G401 (cell line): ENCODE measurements at regions not wholly inside any gene's neighbourhood (a gene's known extent, or its start where the extent isn't known, plus 50 kb on each side); places are given as distances from the start of the nearest gene placed in this dataset.
"Not testable (repeated sequence)": the region's sequence is repeated elsewhere in the genome, so short reads cannot be mapped to it uniquely, and the experiment has no call there.

Experiments used
- DNase-seq: peaks from one replicate; pipeline ENCODE4 v3.0.0-alpha.2; 2015; ENCODE audit warnings: low spot score
- in situ Hi-C: cut with HindIII; loops from 2 replicates; pipeline ENCODE4 v1.10.0; 2016; ENCODE audit warnings: low sequenced_read_pairs, mixed read lengths

DNA sequence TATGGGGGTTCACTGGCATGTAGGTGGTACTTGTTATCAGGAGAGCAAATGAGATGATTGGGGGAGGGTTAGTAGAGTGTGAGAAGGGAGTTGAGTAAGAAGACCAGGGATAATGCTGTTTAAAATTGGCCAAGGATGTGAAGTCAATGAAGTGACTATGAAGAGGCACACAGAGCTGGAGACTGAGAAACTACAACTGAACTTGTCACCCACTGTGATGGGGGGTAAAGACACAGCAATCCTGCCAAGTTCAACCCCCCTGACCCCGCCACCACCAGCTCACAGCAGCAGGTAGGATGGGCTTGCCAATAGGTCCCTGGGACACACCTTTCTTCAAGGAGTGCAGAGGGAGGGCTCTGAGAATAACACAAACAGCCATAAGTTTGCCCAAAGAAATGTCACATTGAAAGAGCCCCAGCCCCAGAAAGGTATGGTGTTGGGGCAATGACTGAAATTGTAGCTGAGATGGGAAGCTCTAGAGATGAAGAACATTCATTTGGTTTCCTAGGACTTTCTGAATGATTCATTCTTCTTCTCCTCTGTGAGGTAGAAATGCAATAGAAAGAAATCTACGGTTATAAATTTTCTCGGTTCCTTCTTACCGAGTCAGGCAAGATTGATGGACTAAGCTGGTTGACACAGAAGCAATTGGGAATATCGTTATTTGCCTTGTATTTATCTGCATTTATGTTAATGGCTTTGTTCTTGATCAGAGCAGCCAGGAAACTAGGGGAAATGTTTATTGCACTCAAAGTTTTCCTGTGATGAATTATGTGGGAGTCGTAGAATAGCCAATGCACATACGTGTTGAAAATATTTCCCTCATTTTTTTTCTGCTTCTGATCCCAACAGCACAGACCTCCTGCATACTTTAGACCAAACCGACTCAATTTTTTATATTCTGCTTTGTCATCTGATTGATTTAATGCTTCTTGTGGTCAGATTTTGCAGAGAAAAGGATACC lies 595.2 kb upstream of the CDH11 start:
- in situ Hi-C loops, result no loop called here
- DNase-seq, result no peak

GRCh38 chr16:65713181-65713808 lies 591.4 kb upstream of the CDH11 start:
- no peak for DNase-seq
- in situ Hi-C loops, result no loop called here

DNA sequence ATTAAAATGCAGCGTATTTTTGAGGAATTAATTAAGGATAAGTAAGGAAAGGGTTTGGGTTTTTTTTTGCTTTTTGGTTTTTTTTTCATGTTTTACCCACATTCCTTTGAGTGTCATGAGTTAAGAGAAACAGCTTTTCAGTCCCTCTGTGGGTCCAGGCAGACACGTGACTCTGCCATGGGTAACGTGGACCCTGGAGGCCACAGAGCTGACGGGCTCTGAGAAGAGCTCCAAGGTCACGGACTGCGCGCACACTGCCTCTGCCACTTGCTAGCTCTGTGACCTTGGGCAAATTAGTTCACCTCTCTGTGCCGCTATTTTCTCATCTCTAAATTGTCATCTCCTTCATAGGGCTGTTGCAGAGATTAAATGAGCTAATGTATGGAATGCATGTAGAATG lies 588.2 kb upstream of the CDH11 start:
- no peak for DNase-seq
- in situ Hi-C loops, result no loop called here

DNA sequence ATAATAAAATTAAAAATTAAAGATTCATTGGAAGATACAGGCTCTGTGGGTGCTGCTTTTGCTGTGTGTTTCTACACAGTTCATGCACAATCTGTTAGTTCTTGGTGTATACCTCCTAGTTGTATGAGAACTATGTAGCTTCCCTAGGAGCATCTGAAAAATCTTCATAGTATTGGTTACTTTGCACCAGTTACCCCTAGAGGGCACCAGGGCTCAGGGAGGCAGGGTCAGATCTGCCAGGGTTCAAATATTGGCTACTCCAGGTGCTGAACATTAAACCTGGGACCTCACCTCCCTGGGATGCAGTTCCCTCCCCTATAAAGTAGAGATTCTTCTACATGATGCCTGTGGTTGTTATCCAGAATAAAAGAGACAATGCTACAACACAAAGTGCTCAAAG lies 583.0 kb upstream of the CDH11 start:
- DNase-seq, result no peak
- in situ Hi-C loops, result no loop called here

- DNase-seq, result no peak
- in situ Hi-C loops, result no loop called here
These were observed 581.0 kb upstream of the CDH11 start for GRCh38 chr16:65702707-65703402.

GRCh38 chr16:65700596-65700995 lies 578.7 kb upstream of the CDH11 start:
- DNase-seq, result no peak
- in situ Hi-C loops, result no loop called here

DNA sequence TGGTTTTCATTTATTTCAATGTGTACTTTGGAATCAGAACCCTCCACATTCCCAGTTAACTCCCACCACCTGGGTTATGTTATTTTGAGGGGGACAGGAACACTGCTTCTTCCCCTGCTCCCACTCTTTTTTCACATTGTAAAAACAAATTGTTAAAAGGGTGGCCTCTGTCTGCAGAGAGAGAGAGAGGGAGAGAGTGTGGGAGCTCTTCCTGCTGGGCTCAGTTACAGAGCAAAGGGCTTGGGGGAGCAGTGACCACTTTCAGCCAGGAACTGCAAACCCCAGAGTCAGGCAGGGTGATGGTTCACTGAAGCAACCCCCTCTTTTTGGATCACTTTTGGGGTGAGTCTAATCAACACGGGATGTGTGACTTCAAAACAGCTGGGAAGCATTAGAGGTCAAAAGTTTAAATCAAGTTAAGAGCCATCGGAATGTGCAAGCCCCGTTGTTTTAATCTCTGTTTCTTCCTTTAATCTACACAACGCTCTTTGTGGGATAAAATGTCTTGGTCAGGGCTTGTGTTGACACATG lies 577.0 kb upstream of the CDH11 start:
- in situ Hi-C loops, result no loop called here
- no peak for DNase-seq

DNA sequence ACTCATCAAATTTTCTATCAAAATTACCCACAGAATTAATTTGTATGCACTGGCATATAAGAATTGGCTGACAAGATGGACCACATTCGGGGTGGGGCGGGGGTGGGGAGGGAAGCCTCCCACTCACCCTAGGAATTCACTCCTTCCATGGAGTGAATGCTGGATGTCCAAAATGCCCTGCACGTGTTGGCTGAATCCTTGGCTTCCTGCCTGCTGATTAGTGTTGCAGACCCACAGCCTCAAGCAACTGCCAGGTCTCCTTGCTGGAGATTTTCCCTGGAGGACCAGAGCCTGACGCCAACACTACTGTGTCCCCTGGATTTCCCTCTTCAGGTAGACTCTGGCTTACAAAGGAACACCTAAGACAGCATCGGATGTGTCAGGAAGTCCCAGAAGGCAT lies 575.7 kb upstream of the CDH11 start:
- DNase-seq, result no peak
- in situ Hi-C loops, result no loop called here

GRCh38 chr16:65697065-65697464 lies 575.2 kb upstream of the CDH11 start:
- in situ Hi-C loops, result no loop called here
- DNase-seq, result no peak

DNA sequence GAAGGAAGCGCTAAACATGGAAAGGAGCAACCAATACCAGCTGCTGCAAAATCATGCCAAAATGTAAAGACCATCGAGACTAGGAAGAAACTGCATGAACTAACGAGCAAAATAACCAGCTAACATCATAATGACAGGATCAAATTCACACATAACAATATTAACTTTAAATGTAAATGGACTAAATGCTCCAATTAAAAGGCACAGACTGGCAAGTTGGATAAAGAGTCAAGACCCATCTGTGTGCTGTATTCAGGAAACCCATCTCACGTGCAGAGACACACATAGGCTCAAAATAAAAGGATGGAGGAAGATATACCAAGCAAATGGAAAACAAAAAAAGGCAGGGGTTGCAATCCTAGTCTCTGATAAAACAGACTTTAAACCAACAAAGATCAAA lies 570.0 kb upstream of the CDH11 start:
- DNase-seq, in situ Hi-C loops: not testable (repeated sequence)

DNA sequence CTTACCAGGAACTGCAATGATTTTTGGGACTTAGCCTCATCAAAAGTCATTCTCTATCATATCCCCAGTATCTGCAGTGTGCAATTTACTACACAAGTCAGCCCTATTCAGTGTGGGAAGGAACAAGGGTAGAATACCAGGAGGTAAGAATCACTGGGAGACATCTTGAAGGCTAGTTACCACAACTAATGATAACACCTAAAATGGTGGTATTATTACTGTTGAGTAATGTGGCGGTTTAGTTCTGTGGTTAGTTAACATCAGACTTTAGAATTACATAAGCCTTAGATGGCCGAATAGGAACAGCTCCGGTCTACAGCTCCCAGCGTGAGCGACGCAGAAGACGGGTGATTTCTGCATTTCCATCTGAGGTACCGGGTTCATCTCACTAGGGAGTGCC lies 567.9 kb upstream of the CDH11 start:
- DNase-seq, result no peak

DNA sequence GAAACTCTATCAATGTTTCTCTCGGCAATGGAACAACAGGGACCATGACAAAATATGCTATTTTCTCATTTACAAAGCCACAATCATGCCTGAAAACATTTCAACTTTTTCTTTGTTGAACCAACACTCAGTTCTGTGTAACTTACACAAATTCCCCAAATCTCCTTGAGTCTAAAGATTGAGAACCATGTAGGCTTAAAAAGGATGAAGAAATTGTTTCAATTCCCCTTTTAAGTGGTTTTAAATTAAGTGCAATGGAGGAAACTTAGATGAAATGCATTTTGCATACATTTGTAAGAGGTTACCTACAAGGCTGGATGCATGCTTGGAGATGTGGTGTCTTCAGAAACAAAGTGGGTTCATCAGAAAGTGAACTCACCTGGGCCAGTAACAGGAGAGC lies 566.4 kb upstream of the CDH11 start:
- no peak for DNase-seq
- in situ Hi-C loops, result no loop called here

More for the DNA sequence above, 567.9 kb upstream of the CDH11 start:
- in situ Hi-C loops, result no loop called here

GRCh38 chr16:65684230-65684629 lies 562.4 kb upstream of the CDH11 start:
- in situ Hi-C loops, result no loop called here
- DNase-seq, result no peak

- in situ Hi-C loops, result no loop called here
- no peak for DNase-seq
These were observed 559.5 kb upstream of the CDH11 start for GRCh38 chr16:65681406-65681805.

- no peak for DNase-seq
- in situ Hi-C loops, result no loop called here
These were observed 557.9 kb upstream of the CDH11 start for GRCh38 chr16:65679785-65680184.

DNA sequence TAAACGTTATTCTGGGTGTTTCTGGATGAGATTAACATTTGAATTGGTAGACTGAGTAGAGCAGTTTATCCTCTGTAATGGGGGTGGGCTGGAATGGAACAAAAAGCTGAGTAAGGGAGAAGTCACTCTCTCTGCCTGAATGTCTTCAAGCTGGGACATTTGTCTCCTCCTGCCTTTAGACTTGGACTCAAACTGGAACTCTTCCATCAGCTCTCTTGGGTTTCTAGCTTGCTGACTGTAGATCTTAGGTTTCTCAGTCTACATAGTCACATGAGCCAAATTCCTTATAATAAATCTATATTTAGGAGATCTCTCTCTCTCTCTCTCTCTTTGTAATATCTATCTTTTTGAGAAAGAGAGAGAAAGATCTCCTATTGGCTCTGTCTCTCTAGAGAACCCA lies 553.3 kb upstream of the CDH11 start:
- no peak for DNase-seq
- in situ Hi-C loops, result no loop called here

- no peak for DNase-seq
- in situ Hi-C loops, result no loop called here
These were observed 551.1 kb upstream of the CDH11 start for GRCh38 chr16:65672960-65673359.

DNA sequence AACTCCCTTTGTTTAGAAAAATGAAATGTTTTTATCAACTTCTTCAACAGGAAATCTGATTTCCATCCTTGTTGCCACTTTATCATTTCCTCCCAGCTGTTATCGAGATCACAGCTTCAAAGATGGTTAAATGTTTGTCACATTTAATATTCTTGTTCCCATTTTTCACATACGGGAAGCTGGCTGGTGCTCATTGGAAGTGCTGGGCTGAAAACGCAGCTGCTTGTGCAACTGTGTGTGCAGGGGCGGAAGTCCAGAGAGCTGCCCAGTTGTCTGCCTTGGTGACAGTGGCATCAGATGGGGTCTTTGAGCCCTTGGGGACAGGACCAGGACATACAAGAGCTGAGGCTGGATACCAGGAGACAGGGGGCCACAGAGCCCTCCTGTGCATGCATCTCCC lies 549.2 kb upstream of the CDH11 start:
- in situ Hi-C loops, result no loop called here

DNA sequence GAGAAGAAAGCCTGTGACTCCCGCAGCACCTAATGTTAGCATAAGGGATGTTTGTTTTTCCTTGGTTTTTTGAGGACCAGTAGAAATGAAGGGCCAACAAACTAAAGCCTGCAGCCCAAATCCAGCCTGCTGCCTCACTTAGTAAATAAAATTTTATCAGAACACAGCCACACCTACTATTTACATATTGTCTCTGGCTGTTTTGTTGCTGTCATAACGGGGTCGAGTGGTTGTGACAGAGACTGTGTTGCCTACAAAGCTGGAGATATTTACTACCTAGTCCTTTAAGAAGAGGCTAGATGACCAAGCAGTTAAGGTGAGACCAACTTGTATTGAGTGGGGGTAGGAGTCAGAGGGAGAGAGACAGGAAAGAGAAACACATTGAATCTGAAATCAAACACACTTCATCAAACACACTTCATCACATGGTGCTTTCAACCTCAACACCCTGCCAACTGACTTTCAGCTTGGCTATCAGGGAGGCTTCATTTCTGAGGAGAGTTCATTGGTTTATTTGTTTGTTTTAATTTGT lies 546.3 kb upstream of the CDH11 start:
- DNase-seq, result no peak
- in situ Hi-C loops, result no loop called here

More for the DNA sequence above, 549.2 kb upstream of the CDH11 start:
- no peak for DNase-seq
